ENCODE measurements at regions not wholly inside any gene's neighbourhood (a gene's known extent, or its start where the extent isn't known, plus 50 kb on each side); places are given as distances from the start of the nearest gene placed in this dataset.
A peak's percentile ranks its signal among the peaks of the same experiment; 100 is the strongest.

- Histone ChIP-seq H3K79me2 (ENCODE audit: low read depth) (no peaks in the 10 kb centered on the region), H3K4me1 (no peaks in the 10 kb centered on the region), H2AFZ (replicated peaks) (no peak overlapping the region), H3K4me3 (no peak overlapping the region), H3K27ac (no peak overlapping the region), H3K27me3 (no peaks in the 10 kb centered on the region), H3F3A (ENCODE audit: low read depth) (no peaks in the 10 kb centered on the region), H3K4me2 (no peak overlapping the region), H3K9me3 (ENCODE audit: low read depth) (no peaks in the 10 kb centered on the region), H3K36me3 (no peaks in the 10 kb centered on the region), H4K20me1 (ENCODE audit: low read depth) (no peaks in the 10 kb centered on the region), H3K9ac (no peak overlapping the region)
- no peaks in the 10 kb centered on the region for H3K36me3 Mint-ChIP-seq
- no peak overlapping the region for H3K4me3 Mint-ChIP-seq
- DNase-seq (ENCODE audit: low spot score): peak; percentile 55
- H3K27me3 Mint-ChIP-seq (ENCODE audit: insufficient read depth, low read depth): peaks cover 5% of the 10 kb centered on the region
- peaks cover 5% of the 10 kb centered on the region for H3K4me1 Mint-ChIP-seq
- no peak overlapping the region for H3K27ac Mint-ChIP-seq
- H3K9me3 Mint-ChIP-seq: no peaks in the 10 kb centered on the region
- TF ChIP-seq, protein P1, sequence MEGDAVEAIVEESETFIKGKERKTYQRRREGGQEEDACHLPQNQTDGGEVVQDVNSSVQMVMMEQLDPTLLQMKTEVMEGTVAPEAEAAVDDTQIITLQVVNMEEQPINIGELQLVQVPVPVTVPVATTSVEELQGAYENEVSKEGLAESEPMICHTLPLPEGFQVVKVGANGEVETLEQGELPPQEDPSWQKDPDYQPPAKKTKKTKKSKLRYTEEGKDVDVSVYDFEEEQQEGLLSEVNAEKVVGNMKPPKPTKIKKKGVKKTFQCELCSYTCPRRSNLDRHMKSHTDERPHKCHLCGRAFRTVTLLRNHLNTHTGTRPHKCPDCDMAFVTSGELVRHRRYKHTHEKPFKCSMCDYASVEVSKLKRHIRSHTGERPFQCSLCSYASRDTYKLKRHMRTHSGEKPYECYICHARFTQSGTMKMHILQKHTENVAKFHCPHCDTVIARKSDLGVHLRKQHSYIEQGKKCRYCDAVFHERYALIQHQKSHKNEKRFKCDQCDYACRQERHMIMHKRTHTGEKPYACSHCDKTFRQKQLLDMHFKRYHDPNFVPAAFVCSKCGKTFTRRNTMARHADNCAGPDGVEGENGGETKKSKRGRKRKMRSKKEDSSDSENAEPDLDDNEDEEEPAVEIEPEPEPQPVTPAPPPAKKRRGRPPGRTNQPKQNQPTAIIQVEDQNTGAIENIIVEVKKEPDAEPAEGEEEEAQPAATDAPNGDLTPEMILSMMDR (IDR thresholded peaks at IDR 0.05): peak; percentile 74
- no peak for TF ChIP-seq EZH2phosphoT487 (IDR thresholded peaks at IDR 0.05)
These were observed 115.0 kb upstream of the VEPH1 start for GRCh38 chr3:157618075-157618760.

- Histone ChIP-seq H4K20me1 (ENCODE audit: low read depth) (no peaks in the 10 kb centered on the region), H3K4me1 (no peaks in the 10 kb centered on the region), H3K9ac (no peak overlapping the region), H3K79me2 (ENCODE audit: low read depth) (no peaks in the 10 kb centered on the region), H3K36me3 (no peaks in the 10 kb centered on the region), H3K4me2 (no peak overlapping the region), H3F3A (ENCODE audit: low read depth) (no peaks in the 10 kb centered on the region), H2AFZ (replicated peaks) (no peak overlapping the region), H3K4me3 (no peak overlapping the region), H3K9me3 (ENCODE audit: low read depth) (no peaks in the 10 kb centered on the region), H3K27ac (no peak overlapping the region), H3K27me3 (no peaks in the 10 kb centered on the region)
- Mint-ChIP-seq H3K27me3 (ENCODE audit: insufficient read depth, low read depth) (peaks cover 2% of the 10 kb centered on the region), H3K9me3 (no peaks in the 10 kb centered on the region), H3K36me3 (no peaks in the 10 kb centered on the region), H3K4me3 (no peak overlapping the region), H3K4me1 (peaks cover 5% of the 10 kb centered on the region), H3K27ac (no peak overlapping the region)
- no peak for DNase-seq (ENCODE audit: low spot score)
- no peak for TF ChIP-seq EZH2phosphoT487 (IDR thresholded peaks at IDR 0.05)
- TF ChIP-seq, protein P1 (IDR thresholded peaks at IDR 0.05): no peak
- no peak for TF ChIP-seq EZH2 (IDR thresholded peaks at IDR 0.05)
These were observed 111.7 kb upstream of the VEPH1 start for GRCh38 chr3:157614896-157615295.

- Histone ChIP-seq H3K79me2 (ENCODE audit: low read depth) (no peaks in the 10 kb centered on the region), H3K36me3 (no peaks in the 10 kb centered on the region), H3K4me1 (no peaks in the 10 kb centered on the region), H3F3A (ENCODE audit: low read depth) (no peaks in the 10 kb centered on the region), H3K4me3 (no peak overlapping the region), H4K20me1 (ENCODE audit: low read depth) (no peaks in the 10 kb centered on the region), H3K9me3 (ENCODE audit: low read depth) (no peaks in the 10 kb centered on the region), H3K27ac (no peak overlapping the region), H2AFZ (replicated peaks) (peak overlapping the region; percentile 5), H3K9ac (no peak overlapping the region), H3K27me3 (no peaks in the 10 kb centered on the region), H3K4me2 (no peak overlapping the region)
- TF ChIP-seq EZH2 (IDR thresholded peaks at IDR 0.05): no peak
- TF ChIP-seq EZH2phosphoT487 (IDR thresholded peaks at IDR 0.05): no peak
- TF ChIP-seq, protein P1 (IDR thresholded peaks at IDR 0.05): no peak
- Mint-ChIP-seq H3K27ac (no peak overlapping the region), H3K4me1 (peaks cover 2% of the 10 kb centered on the region), H3K36me3 (no peaks in the 10 kb centered on the region), H3K9me3 (no peaks in the 10 kb centered on the region), H3K27me3 (ENCODE audit: insufficient read depth, low read depth) (peaks cover 3% of the 10 kb centered on the region), H3K4me3 (no peak overlapping the region)
- no peak for DNase-seq (ENCODE audit: low spot score)
These were observed 108.4 kb upstream of the VEPH1 start for GRCh38 chr3:157611536-157612076.

Data from neural progenitor cell (in vitro differentiated cells).